NB4 (cell line): ENCODE measurements at regions not wholly inside any gene's neighbourhood (a gene's known extent, or its start where the extent isn't known, plus 50 kb on each side); places are given as distances from the start of the nearest gene placed in this dataset.
A peak's percentile ranks its signal among the peaks of the same experiment; 100 is the strongest.

Experiments
- DNase-seq: peaks from one replicate; pipeline ENCODE4 v3.0.0; 2010; ENCODE audit warnings: low read depth
- H3K4me3 ChIP-seq: one replicate; pipeline ENCODE4 v1.5.1; 2011; ENCODE audit warnings: mild to moderate bottlenecking, low read depth, low read length, moderate library complexity
- CTCF ChIP-seq: IDR thresholded peaks from one replicate; pipeline ENCODE4 v1.5.1; 2012; ENCODE audit warnings: low read depth, low read length
- MAX ChIP-seq: IDR thresholded peaks from 2 replicates; pipeline ENCODE4 v1.6.1; 2011; ENCODE audit warnings: low read depth, low read length
- MYC ChIP-seq: IDR thresholded peaks from 2 replicates; pipeline ENCODE4 v1.6.1; 2011; ENCODE audit warnings: low read depth, low read length
- POLR2A ChIP-seq: IDR thresholded peaks from 2 replicates; pipeline ENCODE4 v1.6.1; 2011; ENCODE audit warnings: mild to moderate bottlenecking; ENCODE audit not compliant: insufficient read length; ENCODE audit errors: extremely low read depth

GRCh38 chr1:238404921-238405320, 514.2 kb upstream of the ZP4 start:
- TF ChIP-seq MAX: no peak
- TF ChIP-seq MYC: no peak
- no peak for TF ChIP-seq POLR2A
- no peak for TF ChIP-seq CTCF
- no peak for DNase-seq
- no peak overlapping the region for H3K4me3 ChIP-seq

- DNase-seq: no peak
- no peak overlapping the region for H3K4me3 ChIP-seq
- TF ChIP-seq CTCF (no peak), MYC (no peak), POLR2A (no peak), MAX (no peak)
Measured at GRCh38 chr1:238404481-238404880, 513.8 kb upstream of the ZP4 start.

GRCh38 chr1:238401144-238401543, 510.4 kb upstream of the ZP4 start:
- TF ChIP-seq POLR2A (no peak), MAX (no peak), MYC (no peak), CTCF (no peak)
- H3K4me3 ChIP-seq: no peak overlapping the region
- no peak for DNase-seq

- TF ChIP-seq MYC (no peak), CTCF (peak; percentile 43)
- H3K4me3 ChIP-seq: no peak overlapping the region
- peak; percentile 26 for DNase-seq
Measured at GRCh38 chr1:238399558-238399957, 508.8 kb upstream of the ZP4 start.

GRCh38 chr1:238396140-238396539, 505.4 kb upstream of the ZP4 start:
- TF ChIP-seq MYC (no peak), POLR2A (no peak), CTCF (no peak), MAX (no peak)
- no peak for DNase-seq
- H3K4me3 ChIP-seq: no peak overlapping the region

- H3K4me3 ChIP-seq: no peak overlapping the region
- DNase-seq: no peak
- no peak for TF ChIP-seq MAX
Measured at GRCh38 chr1:238384381-238384780, 493.7 kb upstream of the ZP4 start.
